ENCODE measurements at regions not wholly inside any gene's neighbourhood (a gene's known extent, or its start where the extent isn't known, plus 50 kb on each side); places are given as distances from the start of the nearest gene placed in this dataset.

DNA sequence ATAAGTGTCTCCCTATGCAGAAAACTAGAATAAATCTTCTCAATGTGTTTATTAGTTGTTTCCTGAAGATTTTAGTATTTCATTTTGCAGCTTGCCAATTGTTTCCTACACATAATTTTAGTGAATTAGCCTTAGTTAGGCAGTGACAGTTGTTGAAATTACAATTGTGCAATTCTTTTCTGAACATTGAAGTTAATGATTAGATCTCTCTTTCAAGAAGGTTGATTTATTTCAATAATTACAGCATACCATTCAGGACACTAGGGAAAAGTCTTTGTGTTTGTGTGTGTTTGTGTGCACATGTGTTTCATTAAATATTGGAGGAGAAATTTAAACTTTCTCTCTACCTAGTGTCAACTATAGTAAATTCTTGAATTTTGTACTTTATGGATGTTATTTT, 199.6 kb upstream of the MPDZ start:
- no peak overlapping the region for H3K4me3 ChIP-seq (replicated peaks; ENCODE audit: low read depth, low read length)
- TF ChIP-seq, protein P1, sequence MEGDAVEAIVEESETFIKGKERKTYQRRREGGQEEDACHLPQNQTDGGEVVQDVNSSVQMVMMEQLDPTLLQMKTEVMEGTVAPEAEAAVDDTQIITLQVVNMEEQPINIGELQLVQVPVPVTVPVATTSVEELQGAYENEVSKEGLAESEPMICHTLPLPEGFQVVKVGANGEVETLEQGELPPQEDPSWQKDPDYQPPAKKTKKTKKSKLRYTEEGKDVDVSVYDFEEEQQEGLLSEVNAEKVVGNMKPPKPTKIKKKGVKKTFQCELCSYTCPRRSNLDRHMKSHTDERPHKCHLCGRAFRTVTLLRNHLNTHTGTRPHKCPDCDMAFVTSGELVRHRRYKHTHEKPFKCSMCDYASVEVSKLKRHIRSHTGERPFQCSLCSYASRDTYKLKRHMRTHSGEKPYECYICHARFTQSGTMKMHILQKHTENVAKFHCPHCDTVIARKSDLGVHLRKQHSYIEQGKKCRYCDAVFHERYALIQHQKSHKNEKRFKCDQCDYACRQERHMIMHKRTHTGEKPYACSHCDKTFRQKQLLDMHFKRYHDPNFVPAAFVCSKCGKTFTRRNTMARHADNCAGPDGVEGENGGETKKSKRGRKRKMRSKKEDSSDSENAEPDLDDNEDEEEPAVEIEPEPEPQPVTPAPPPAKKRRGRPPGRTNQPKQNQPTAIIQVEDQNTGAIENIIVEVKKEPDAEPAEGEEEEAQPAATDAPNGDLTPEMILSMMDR (IDR thresholded peaks at IDR 0.05; ENCODE audit: insufficient read depth, low read length, poor library complexity, severe bottlenecking), result no peak
- H3K36me3 ChIP-seq (ENCODE audit: control insufficient read depth, insufficient read depth, low read length), result no peaks in the 10 kb centered on the region

DNA sequence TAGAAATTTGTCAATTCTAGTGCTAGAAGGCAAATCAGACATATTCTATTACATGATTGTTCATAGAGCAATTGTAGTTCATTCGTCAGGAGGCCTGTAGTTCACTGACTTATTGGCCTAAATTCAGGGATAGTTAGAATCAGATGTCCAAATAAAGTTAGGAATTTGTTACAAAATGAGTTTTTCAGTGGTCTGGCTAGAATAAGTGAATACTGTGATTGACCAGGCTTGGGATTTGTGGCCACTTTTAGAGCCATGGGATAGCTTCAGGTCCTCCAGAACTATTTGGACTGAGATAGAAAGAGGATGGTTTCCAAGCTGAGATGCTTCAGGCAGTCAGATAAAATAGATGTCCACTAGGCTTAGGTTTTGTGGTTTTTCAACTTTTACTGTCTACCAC, 199.1 kb upstream of the MPDZ start:
- H3K4me3 ChIP-seq (replicated peaks; ENCODE audit: low read depth, low read length), result no peak overlapping the region
- TF ChIP-seq, protein P1 (IDR thresholded peaks at IDR 0.05; ENCODE audit: insufficient read depth, low read length, poor library complexity, severe bottlenecking), result no peak

More for the DNA sequence above, 199.6 kb upstream of the MPDZ start:
- DNase-seq (ENCODE audit: extremely low read depth, insufficient read length), result no peak
- H3K27me3 ChIP-seq (replicated peaks; ENCODE audit: control insufficient read depth, insufficient read depth, low read length), result no peaks in the 10 kb centered on the region

DNA sequence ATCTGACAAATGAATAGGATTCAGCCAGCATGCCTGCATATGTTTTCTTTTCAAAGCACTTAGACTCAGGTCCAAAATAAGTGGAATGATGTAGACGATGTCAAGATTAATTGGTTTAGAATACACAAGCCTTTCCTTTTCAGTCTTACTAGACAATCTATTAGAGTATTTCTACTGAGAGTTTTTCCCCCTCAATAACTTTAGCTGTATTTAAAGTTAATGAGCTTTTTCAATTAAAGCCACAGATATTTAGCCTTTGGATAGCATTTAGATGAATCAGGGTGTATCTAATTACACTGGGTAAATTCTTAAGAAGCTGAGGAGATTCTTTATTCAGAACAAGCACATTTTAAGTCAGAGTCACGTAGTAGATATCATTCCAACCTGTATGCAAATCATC, 198.7 kb upstream of the MPDZ start:
- H3K36me3 ChIP-seq (ENCODE audit: control insufficient read depth, insufficient read depth, low read length), result no peaks in the 10 kb centered on the region
- H3K27me3 ChIP-seq (replicated peaks; ENCODE audit: control insufficient read depth, insufficient read depth, low read length), result no peaks in the 10 kb centered on the region
- TF ChIP-seq, protein P1 (IDR thresholded peaks at IDR 0.05; ENCODE audit: insufficient read depth, low read length, poor library complexity, severe bottlenecking), result no peak
- H3K4me3 ChIP-seq (replicated peaks; ENCODE audit: low read depth, low read length), result no peak overlapping the region
- no peak for DNase-seq (ENCODE audit: extremely low read depth, insufficient read length)

More for the DNA sequence above, 199.1 kb upstream of the MPDZ start:
- DNase-seq (ENCODE audit: extremely low read depth, insufficient read length), result no peak
- Histone ChIP-seq H3K36me3 (ENCODE audit: control insufficient read depth, insufficient read depth, low read length) (no peaks in the 10 kb centered on the region), H3K27me3 (replicated peaks; ENCODE audit: control insufficient read depth, insufficient read depth, low read length) (no peaks in the 10 kb centered on the region)

DNA sequence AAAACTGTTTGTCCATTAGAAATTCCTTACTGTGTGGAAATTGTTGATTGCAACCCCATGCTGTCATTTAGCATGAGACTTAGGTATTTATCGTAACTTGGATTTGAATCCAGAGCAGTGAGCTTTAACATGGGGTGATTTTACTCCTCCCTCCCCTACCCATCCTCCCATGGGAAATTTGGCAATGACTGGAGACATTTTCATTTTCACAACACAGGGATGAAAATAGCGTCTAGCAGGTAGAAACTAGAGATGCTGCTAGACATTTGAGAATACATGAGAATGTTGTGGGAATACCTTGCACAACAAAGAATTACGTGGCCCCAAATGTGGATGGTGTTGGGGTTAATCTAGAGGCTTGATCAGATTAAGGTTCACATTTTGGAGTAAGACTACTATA, 191.3 kb upstream of the MPDZ start:
- H3K4me3 ChIP-seq (replicated peaks; ENCODE audit: low read depth, low read length), result no peak overlapping the region
- no peaks in the 10 kb centered on the region for H3K27me3 ChIP-seq (replicated peaks; ENCODE audit: control insufficient read depth, insufficient read depth, low read length)
- no peak for DNase-seq (ENCODE audit: extremely low read depth, insufficient read length)
- TF ChIP-seq, protein P1 (IDR thresholded peaks at IDR 0.05; ENCODE audit: insufficient read depth, low read length, poor library complexity, severe bottlenecking), result no peak
- H3K36me3 ChIP-seq (ENCODE audit: control insufficient read depth, insufficient read depth, low read length), result no peaks in the 10 kb centered on the region

DNA sequence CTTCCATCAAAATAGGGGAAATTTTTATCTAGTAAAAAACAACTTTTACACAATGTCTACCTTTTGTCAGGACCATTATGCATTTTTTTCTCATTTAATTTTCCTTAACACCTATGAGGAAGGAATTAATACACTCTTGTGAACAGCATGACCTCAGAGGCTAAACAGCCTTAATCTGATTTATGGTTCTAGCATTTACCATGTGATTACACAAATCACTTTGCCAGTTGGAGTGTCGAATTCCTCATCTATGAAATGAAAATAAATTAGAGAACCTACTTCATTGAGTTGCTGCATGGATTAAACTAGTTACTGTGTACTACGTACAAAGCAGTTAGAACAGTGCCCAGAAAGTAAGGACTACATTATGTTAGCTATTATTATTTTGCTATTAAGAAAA, 187.7 kb upstream of the MPDZ start:
- TF ChIP-seq, protein P1 (IDR thresholded peaks at IDR 0.05; ENCODE audit: insufficient read depth, low read length, poor library complexity, severe bottlenecking), result no peak
- DNase-seq (ENCODE audit: extremely low read depth, insufficient read length), result no peak
- no peaks in the 10 kb centered on the region for H3K36me3 ChIP-seq (ENCODE audit: control insufficient read depth, insufficient read depth, low read length)
- H3K27me3 ChIP-seq (replicated peaks; ENCODE audit: control insufficient read depth, insufficient read depth, low read length), result no peaks in the 10 kb centered on the region
- no peak overlapping the region for H3K4me3 ChIP-seq (replicated peaks; ENCODE audit: low read depth, low read length)

DNA sequence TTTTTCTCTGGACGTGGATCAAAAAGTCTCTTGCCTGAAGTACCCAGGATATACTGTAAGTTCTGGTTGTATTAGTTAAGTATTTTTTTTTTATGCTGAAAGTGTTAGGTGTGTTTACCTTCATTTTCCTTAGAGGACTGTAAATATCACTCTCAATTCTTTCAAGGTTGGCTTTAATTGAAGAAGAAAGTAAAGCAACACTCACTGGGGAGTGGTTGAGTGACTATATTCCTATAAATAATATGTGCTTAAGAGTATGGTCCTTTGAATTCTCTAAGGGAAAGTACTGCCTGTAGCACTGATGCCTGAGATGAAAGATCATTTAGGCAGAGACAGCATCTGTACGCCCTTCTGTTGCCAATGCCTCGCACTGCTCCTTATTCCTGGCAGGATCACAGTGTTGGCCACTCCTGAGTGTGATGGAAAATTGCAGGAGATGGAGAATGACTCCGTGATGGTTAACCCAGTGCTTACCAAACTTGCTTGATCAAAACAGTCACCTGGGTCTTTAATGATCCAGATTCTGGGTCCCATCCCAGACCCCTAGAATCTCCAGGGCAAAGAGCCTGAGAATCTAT, 182.0 kb upstream of the MPDZ start:
- Histone ChIP-seq H3K36me3 (ENCODE audit: control insufficient read depth, insufficient read depth, low read length) (no peaks in the 10 kb centered on the region), H3K27me3 (replicated peaks; ENCODE audit: control insufficient read depth, insufficient read depth, low read length) (no peaks in the 10 kb centered on the region), H3K4me3 (replicated peaks; ENCODE audit: low read depth, low read length) (no peak overlapping the region)
- TF ChIP-seq, protein P1 (IDR thresholded peaks at IDR 0.05; ENCODE audit: insufficient read depth, low read length, poor library complexity, severe bottlenecking), result no peak
- no peak for DNase-seq (ENCODE audit: extremely low read depth, insufficient read length)
